AG08396 (cell line): ENCODE measurements at regions not wholly inside any gene's neighbourhood (a gene's known extent, or its start where the extent isn't known, plus 50 kb on each side); places are given as distances from the start of the nearest gene placed in this dataset.
"Not testable (repeated sequence)": the region's sequence is repeated elsewhere in the genome, so short reads cannot be mapped to it uniquely, and the experiment has no call there.

Experiments used
- DNase-seq: peaks from one replicate; pipeline ENCODE4 v3.0.0; 2012; ENCODE audit warnings: low spot score, mixed read lengths

DNA sequence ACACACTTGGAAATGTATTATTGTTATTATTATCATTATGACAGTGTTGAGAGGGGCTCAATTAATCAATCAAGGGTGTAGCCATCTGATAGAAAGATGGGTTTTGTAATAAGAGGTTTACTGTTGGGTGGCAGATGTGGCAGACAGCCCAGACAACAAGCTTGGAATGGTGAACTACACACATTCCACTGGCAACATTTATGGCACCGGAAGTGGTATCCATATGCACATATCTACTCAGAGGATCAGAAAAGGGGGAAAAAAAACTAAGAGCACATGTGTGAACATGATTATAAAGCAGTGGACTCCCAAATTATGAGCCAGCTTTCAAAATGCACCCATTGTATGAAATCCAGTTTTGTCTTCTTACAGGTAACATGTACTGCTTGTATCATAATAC lies 125.9 kb upstream of the ARX start:
- DNase-seq: no peak

DNA sequence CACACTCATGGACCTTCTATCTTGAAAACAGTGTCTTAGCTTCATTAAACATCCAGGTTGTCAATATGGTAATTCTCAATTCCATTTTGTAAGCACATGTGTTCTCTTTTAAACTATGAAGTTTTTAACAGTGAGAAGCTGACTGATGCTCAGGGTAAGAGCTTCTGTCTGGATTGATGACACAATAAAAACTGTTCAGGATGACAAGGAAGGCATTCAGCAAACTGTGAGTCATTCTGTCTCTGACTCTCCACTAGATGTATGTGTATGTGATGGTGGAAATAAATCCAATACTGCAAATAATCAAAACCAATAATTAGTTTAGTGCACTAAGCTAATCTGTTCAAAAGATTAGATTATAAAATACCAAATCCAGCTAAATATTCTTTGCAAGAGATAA lies 115.3 kb upstream of the ARX start:
- DNase-seq: no peak

DNA sequence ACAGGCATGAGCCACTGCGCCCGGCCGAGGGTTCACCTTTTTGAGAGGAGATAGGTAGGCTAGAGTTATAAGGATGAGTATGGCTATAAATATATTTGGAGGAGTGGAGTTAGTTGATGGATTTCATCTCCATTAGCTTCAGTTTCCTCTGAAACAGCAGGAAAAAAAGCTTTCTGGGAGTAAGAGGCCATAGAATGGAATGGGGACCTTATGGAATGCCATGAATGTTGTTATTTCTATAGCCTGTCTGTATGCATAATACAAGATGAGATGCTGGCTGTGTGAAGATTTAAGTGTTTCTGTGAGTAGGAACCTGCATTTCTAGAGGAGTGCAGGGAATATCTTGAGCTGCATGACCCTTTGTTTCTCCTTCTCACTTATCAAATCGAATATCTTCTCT lies 114.9 kb upstream of the ARX start:
- DNase-seq: no peak

DNA sequence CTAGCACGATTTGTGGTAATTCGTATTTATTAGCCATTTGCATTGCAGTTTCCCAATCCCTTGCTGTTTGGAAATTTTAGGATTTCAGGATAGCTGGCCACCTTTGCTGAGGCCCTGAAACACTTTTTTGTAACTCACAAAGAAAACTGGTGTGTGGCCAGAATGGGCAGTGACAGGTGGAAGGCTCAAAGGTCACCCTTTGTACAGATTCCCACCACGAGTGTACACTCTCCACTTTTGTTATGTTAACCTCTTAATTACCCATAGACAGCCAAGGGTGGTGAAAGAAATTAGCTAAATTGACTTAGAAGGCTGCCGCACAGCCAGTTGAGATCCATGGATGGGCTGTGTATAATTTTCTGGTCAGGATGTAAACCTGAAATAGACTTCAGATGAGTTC lies 109.7 kb upstream of the ARX start:
- DNase-seq: no peak

DNA sequence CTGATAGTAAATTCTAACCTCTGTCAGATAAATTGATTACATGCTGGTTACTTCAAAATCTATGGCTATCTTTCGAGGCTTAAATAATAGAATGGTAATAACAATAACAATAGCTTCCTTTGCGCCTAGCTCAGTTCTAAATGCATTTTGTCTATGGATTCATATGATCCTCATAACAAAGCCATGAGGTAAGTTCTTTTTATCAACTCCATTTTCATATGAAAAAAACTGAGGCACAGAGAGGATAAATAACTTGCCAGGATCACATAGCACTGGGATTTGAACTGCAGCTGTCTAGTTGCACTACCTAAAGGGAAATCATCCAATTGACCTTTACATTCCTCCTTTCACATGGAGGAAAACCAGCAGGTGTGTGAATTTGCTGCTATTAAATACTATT lies 108.6 kb upstream of the ARX start:
- DNase-seq: no peak

DNA sequence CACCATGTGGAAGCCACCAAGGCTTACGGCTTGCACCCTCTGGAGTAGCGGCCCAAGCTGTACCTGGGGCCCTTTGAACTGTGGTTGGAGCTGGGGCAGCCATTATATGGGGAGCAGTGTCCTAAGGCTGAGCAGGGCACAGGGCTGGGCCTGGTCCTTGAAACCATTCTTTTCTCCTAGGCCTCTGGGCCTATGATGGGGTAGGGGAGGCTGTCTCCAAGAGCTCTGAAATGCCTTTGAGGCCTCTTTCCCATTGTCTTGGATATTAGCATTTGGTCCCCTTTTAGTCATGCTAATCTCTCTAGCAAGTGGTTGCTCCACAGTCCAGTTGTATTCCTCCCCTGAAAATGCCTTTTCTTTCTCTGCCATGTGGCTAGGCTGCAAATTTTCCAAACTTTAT lies 96.4 kb upstream of the ARX start:
- no peak for DNase-seq

DNA sequence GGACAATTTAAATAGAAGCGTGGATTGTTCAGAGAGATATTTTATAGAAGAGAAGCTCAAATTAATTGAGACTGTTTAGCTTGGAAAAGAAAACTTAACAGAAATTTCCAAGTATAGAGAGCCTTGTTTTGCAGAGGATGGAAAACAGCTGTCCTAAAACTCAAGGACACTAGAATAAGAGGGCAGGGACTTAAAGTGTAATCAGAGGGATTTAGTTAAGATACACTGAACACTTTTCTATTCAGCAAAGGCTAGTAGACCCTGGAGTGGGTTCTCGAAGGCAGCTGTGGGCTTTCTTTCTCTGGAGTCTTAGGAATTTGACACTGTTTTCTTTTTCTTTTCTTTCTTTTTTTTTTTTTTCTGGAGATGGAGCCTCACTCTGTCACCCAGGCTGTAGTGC lies 92.7 kb upstream of the ARX start:
- DNase-seq: no peak

DNA sequence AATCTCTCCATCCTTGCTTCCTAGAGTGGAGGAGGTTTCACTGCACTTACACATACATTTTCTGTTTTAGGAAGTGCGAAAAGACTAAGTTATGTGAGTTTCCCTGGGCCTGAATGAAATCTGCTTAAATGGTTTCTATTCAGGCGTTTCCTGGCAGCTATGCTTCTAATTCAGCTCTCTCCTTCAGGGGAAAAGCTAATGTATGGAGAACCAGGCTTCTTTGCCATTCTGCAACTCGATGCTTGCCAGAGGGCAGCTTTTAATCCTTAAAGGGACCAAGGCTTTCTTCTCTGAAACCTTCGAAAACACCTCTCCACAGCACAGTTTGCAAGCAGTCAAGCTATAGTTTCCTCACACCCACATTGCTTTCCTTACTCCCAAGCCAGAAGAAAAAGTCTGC lies 89.5 kb upstream of the ARX start:
- DNase-seq: no peak

DNA sequence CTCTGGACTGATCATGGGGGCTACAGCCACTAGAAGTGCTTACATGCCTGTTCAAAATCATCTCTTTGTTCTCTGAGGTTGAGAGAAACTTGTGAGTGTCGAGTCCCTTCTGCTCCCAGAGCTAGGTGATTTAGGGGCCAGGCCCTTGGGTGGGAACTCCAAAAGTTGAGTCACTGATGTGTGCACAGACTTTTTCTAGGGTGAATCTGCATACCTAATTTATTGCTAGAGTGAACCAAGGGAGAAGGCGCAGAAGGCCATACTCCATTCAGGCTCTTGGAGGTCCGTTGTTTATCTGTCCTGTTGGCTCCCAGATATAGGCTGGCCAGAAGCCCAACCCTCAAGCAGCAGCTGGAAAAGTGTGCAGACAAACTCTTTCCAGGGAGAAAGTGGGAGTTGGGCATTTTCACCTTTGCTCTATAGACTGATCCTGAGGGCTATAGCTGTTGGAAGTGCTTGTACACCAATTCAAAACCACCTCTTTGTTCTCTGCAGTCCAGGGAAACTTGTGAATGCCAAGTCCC lies 80.8 kb upstream of the ARX start:
- no peak for DNase-seq

DNA sequence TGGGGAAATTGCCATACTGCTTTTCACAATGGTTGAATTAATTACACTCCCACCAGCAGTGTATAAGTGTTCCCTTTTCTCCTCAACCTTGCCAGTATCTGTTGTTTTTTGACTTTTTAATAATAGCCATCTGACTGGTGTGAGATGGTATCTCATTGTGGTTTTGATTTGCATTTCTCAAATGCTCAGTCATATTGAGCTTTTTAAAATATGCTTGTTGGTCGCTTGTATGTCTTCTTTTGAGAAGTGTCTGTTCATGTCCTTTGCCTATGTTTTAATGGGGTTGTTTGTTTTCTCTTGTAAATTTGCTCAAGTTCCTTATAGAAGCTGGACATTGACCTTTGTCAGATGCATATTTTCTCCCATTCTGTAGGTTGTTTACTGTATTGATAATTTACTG lies 75.4 kb upstream of the ARX start:
- not testable (repeated sequence) for DNase-seq

DNA sequence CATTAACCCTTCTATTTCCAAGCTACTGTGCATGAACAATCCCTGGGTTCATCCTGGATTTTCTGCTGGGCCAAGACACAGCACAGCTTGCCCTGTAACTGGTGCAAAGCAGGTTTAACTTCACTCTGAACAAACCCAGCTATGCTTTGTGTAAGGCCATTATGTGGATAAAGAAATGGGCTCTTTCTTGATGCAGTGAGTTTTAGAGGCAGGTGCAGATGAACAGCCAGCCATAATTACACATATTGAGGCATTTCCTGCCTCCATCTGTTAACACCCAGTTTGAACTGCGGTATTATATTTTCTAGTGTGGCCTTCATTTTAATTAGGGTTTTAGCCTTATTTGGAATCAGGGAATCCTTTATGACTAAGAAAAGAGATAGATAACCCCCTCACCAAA lies 68.7 kb upstream of the ARX start:
- no peak for DNase-seq

DNA sequence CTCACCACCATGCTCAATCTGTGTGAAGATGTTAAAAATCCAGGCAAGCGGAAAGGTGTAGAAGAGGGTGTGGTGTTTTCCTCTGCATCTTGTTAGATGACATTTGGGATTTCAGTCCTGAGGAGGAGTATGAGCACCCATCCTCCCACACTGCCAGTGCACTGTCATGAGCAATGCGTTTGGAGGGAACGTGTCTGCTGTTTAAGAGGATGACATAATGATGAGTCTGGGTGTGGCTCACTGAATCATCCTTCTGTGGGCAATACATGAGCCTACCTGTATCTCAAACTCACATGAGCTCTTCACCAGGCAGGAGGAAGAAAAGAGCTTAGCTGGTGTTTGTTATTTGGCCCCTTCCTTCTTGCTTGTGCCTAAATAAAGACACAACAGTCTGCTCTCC lies 67.9 kb upstream of the ARX start:
- no peak for DNase-seq

DNA sequence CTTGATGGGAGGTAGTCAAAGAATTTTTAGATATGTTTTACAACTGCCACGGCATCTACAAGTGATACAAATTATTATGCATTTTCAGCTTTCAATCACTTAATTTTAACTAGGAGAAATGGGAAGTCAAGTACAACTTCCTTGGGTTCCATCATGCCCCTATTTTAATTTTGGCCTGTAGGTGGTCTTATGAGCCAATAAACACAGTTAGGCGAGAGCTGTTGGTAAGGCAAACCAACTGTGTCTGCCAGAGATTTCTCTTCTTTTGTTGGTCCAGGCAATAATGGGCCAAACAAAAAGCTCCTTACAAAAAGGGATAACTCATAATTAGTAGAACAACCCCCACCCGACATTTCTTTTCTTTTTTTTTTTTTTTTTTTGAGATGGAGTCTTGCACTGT lies 63.3 kb upstream of the ARX start:
- no peak for DNase-seq

DNA sequence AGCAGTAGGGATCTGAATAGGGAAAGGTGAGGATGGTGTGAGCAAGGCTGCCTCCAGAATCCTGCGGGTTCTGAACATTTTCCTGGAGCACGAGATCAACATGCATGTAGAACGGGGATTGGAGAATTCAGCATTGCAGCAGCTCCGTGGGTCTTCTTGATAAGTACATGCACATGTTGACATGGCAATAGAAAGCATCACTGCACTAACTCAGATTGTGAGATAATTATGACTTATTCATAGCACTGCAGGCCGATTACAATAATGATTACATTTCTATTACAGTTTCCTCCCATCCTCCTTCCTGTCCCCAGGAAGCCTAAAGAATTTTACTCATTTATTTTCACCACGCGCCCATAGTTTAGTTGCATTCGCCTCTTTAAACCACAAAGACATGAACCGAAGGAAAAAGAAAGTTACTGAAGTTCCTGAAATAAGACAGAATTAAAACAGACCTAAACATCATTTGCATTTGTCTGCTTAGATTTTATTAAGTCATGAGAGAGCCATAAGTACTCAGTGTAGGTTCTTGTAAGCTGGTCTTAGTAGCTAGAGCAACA lies 61.3 kb upstream of the ARX start:
- DNase-seq: no peak

DNA sequence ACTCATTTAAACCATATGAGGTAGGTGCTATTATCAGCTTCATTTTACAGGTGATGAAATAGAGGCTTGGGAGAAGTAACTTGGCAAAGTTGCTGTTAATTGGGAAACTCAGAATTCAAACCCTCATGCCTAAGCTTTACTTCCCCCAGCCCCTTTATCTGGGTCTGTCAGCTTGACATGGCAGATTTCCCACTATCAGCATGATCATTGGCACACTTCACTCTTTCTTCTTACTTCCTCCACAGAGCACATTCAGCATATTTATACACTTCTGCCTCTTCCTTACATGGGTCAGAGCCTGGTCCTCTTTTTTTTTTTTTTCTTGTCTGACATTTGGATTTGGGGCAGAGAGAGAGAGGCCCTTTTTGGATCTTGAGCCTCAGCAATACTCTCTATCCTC lies 56.5 kb upstream of the ARX start:
- DNase-seq: no peak

DNA sequence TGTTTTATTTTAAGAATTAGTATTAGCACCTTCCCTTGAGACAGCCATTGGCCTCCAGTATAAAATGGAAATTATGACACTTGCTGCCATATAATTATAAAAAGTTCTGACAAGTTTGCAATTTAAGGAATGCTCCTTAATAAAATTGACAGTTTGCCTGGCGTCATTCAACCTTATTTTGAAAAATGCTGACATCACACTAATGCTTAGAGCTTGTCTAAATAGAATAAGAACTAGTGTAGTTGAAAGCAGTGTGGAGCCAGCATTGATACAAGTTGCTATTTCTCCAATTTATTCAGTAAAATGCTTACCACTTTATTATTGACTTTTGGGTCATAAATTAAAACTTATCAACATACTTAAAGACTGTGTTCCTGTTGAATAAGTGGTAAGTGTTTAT lies 54.3 kb upstream of the ARX start:
- DNase-seq: no peak

DNA sequence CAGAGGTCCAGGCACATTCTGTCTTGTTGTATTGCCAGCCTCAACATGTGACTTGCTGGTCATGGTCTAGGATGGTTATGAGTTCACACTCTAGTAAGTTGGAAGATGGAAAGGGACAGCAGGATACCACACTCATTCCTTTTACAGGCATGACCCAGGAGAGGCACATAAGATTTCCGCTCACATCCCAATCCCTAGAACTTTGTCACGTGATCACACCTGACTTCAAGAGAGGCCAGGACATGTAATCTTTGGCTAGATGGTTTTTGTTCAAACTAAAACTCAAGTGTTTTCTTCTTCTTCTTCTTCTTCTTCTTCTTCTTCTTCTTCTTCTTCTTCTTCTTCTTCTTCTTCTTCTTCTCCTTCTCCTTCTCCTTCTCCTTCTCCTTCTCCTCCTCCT lies 53.4 kb upstream of the ARX start:
- DNase-seq: no peak

DNA sequence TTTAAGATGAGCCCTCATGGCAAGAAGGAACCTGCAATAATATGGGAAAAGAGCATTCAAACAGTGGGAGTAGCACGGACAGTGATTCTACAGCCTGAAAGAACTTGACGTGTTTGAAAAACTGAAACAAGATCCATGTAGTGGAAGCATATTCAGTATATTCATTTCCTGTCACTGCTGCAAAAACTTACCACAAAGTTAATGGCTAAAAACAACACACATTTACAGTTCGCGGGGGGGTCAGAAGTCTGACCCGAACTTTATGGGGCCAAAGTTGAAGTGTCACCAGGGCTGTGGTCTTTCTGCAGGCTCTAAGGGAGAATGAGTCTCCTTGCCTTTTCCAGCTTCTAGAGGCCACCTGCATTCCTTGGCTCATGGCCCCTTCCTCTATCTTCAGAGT lies 52.6 kb upstream of the ARX start:
- no peak for DNase-seq

DNA sequence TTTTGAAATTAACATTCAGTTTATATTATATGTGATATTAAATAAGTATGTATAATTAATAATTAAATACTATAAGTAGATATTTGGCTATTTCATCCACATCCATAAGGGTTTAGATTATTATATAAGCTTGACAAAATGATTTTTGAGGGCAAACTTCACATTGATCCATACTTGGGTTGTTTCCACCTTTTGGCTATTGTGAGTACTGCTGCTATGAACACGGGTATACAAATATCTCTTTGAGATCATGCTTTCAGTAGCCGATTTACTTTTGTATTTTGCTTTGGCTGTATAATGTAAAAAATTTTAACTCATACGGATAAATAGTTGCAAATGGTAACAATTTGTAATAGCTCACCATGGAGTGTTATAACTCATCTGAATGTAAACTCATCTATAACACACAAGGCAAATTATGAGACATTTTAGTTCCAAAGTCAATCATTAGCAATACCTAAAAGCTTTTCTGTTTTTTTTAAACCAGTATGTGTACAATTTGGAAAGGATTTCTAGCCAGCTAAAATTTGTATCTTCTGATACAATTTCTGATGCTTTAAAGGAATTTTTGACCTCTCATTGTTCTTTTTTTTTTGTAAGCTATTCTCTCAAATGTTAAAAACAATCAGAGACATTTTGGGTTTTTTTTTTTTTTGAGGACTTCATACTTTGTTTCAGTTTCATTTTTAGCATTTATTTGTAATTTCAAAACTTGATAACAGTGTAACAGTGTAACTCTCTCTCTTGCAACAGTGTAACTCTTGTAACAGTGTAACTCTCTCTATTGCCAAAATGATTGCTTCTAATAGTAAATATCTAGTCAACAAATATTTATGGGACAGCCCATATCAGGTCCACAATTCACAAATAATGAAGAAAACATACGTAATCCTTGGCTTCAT lies 51.8 kb upstream of the ARX start:
- DNase-seq: no peak

DNA sequence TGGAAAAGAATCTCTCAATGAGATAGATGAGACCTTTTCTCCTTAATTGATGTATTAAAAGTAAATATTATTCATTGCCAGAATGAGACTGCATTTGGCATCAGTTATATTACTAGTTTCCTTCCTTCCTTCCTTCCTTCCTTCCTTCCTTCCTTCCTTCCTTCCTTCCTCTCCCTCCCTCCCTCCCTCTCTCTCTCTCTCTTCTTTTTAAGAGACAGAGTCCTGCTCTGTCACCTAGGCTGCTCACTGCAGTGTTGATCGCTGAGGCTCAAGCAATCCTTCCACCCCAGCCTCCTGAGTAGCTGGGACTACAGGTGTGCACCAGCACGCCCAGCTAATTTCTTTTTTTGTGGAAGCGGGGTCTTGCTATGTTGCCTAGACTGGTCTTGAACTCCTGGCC lies 50.4 kb upstream of the ARX start:
- no peak for DNase-seq
